Inferior parietal cortex (tissue), 1 donor: ENCODE measurements at regions not wholly inside any gene's neighbourhood (a gene's known extent, or its start where the extent isn't known, plus 50 kb on each side); places are given as distances from the start of the nearest gene placed in this dataset.
A peak's percentile ranks its signal among the peaks of the same experiment; 100 is the strongest.
"Not testable (repeated sequence)": the region's sequence is repeated elsewhere in the genome, so short reads cannot be mapped to it uniquely, and the experiment has no call there.

Source experiments
- DNase-seq: peaks from one replicate; pipeline ENCODE4 v3.0.0-alpha.2; 2016; ENCODE audit errors: extremely low spot score

DNA sequence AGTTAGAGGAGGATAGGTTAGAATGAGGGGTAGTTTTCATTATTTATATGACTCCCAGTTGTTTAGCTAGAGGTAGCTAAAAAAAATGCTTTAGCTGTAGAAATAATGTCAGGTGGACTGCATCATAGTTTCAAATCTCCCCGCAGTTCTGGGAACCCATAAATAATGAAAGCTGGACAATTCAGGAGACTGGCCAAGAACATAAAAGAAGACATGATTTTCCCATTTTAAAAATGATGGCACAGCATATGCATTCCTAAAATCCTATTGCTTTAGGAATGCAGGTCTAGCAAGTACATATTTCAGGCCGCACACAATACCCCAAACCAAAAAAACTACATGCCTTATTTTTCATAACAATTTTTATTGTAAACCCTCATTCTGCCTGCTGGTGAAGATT, 143.3 kb downstream of the CTH start:
- DNase-seq: no peak

DNA sequence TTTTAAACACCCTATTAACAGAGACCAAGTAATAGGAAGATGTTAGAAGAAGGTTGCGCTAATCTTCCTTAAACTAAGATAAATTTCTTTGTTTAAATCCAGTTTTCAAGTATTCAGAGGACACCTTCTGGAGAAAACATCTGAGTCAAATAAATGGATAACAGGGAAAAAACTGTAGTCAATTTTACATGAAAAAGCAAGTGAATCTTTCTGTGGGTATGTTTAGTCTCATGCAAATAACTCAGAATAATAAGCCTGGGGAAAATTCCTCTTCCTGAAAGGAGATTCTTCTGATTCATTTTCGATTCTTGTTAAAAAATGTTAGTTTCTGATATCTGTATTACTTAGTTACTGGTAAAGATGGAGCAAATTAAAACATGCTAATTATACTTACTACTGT, 145.5 kb downstream of the CTH start:
- DNase-seq: no peak

DNA sequence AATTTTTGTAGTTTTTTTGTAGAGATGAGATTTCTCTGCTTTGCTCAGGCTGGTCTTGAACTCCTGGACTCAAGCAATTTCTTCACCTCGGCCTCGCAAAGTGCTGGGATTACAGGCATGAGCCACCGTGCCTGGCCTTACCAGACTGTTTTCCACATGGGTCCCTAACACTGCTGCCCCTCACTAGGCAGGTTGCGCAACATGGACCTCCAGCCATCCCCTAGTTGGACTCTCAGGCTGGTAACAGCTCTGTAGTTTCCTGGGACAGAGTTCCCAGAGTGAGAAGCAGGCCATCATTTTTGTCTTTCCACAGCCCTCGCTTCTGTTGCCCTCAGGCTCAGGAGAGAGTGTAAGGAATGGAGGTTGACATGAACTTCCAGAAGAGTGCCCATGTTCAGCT, 156.1 kb downstream of the CTH start:
- no peak for DNase-seq

DNA sequence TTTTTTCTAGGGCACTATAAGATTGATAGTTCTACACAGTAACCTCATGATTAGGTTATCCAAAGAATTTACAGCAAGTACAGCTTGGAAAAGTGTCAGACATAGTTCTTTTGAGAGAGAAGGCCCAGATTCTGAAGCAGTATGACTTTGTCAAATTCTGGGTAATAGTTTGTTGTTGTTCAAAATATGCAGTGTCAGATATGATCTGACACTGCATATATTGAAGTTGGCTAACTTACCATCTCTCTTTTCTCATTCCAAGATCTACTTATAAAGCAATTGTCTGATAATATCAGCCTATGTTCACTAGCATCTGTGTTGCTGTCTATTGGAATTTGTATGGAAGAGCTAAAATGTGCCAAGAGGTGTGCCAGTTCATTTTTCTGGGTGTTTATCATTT, 160.1 kb downstream of the CTH start:
- DNase-seq: no peak

DNA sequence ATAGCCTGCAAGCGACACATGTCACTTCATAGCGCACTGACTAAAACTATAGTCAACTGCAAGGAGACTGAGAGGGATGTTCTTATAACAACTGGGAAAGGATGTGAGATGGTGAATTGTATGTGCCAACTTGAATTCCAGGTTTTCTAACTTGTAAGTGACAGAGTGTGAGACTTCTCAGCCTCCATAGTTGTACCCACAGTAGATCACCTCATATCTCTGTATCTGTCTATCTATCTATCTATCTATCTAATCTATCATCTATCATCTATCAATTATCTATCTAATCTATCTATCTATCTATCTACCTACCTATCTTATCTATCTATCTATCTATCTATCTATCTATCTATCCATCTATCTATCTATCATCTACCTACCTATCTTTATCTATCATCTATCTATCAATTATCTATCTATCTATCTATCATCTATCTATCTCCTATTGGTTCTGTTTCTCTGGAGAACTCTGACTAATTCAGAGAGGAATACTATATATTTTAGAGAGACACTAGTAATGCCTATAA, 162.3 kb downstream of the CTH start:
- DNase-seq: no peak

DNA sequence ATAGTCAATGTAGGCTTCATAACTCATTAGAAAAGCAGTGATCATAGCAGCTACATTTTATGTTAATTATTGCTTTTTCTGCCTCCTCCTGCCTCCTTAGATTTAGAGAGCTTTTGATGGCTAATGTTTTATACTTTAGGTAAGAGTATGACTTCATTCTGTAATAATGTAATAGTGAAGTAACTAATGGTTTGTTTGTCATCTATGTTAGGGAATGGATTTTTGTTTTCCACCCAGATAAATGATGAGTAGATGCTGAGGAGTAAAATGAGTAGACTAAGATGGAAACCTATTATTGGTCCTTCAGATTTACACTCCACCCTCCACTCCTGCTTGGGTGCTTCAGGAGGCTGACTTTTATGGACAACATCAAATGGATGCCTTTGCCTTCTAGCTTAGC, 170.6 kb downstream of the CTH start:
- DNase-seq: no peak

DNA sequence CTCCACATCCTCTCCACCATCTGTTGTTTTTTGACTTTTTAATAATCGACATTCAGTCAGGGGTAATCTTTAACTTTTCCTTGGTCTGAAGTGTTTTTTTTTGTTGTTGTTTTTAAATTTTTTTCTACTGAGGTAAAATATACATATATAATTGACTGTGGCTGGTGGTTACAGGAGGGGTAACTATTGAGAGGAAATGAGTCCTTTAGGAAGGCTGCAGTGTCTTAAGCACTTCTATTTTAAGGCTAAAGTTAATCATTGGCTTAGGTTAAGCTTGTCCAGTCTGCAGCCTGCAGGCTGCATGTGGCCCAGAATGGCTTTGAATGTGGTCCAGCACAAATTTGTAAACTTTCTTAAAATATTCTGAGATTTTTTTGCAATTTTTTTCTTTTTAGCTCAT, 172.5 kb downstream of the CTH start:
- no peak for DNase-seq

DNA sequence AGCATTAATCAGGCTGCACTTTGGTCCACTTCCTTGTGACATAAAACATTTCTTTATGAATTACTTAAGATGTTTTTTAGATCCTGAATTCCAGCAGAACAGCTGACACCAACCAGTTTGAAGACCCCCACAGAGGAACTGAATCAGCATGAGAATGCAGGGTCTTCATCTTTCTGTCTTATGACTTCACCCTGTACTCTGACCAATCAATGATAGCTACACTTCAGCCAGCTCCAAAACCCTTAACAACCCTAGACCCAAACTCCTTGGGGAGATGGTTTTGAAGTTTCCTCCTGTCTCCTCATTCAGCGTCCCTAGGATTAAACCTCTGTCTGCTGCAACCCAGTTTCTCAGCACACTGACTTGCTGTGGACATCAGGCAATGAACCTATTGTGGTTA, 175.0 kb downstream of the CTH start:
- no peak for DNase-seq

DNA sequence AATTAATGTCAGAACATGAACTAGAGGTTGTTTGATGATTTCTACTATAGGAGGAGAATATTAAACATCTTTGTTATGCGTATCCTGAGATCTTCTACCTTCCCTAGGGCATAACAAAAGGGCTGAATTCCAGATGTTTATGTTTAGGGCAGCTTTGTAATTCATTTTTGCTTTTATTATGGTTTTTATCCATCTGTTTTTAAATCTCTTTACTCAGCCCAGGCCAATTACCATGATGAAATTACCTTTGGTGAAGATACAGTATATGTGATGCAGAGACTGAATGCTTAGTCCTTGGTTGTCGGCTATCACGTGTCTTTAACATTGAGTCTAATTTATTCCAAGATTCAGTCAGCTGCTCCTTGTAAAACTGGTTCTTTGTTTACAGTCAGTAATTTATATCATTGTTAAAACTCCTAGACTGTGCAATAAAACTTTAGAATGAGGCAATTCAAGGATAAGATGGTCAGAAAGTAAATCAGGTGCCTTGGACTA, 176.9 kb downstream of the CTH start:
- DNase-seq: no peak

DNA sequence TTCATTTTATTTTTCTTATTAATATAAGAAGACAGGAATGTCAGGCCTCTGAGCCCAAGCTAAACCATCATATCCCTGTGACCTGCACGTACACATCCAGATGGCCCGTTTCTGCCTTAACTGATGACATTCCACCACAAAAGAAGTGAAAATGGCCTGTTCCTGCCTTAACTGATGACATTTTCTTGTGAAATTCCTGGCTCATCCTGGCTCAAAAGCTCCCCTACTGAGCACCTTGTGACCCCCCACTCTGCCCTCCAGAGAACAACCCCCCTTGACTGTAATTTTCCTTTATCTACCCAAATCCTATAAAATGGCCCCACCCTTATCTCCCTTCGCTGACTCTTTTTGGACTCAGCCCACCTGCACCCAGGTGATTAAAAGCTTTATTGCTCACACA, 182.5 kb downstream of the CTH start:
- not testable (repeated sequence) for DNase-seq

DNA sequence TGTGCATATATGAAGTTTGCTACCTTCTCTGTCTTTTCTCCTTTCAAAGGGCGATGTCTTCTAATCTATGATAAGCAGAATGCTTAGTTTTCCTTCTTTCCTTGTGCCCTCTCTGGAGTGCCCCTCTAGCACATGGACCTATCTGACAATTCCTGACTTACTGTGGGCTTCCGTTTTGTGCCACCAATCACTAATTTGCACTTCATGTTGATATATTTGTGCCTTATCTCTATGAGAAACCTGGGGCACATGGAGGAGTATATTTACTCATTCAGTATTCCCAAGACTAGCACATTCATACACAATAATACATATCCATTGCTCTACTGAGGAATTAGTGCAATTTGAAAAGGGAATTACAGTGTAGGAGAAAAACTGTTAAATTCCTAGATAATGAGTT, 197.7 kb downstream of the CTH start:
- no peak for DNase-seq

DNA sequence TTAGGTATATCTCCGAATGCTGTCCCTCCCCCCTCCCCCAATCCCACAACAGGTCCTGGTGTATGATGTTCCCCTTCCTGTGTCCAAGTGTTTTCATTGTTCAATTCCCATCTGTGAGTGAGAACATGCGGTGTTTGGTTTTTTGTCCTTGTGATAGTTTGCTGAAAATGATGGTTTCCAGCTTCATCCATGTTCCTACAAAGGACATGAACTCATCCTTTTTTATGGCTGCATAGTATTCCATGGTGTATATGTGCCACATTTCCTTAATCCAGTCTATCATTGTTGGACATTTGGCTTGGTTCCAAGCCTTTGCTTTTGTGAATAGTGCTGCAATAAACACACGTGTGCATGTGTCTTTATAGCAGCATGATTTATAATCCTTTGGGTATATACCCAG, 199.1 kb downstream of the CTH start:
- DNase-seq: not testable (repeated sequence)

DNA sequence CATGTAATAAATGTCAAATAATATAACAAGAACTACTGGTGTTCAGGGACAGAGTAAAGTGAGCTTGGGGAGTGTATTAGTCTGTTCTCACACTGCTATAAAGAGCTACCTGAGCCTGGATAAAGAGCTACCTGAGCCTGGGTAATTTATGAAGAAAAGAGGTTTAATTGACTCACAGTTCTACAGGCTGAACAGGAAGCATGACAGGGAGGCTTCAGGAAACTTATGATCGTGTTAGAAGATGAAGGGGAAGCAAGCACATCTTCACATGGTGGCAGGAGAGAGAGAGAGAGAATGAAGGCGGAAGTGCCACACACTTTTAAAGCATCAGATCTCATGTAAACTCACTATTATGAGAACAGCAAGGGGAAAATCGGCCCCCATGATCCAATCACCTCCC, 205.9 kb downstream of the CTH start:
- no peak for DNase-seq

DNA sequence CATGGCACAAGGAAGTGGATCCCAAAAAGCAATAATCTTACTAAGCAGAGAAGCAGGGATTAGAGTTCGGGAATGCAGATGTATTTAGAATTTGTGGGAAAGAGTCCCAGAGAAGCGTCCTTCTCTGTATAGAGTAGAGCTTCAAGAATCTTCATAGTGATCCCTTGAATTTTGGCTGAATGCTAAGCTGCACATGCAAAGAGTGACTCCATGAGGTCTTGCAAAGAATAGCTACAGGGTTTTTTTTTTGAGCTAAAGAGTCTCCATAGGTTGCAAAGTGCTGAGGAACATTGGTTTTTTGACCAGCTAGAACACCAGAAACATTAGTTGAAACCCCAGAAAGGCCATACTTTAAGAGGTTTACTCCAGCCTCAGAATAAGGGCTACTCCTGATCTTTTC, 206.7 kb downstream of the CTH start:
- no peak for DNase-seq

DNA sequence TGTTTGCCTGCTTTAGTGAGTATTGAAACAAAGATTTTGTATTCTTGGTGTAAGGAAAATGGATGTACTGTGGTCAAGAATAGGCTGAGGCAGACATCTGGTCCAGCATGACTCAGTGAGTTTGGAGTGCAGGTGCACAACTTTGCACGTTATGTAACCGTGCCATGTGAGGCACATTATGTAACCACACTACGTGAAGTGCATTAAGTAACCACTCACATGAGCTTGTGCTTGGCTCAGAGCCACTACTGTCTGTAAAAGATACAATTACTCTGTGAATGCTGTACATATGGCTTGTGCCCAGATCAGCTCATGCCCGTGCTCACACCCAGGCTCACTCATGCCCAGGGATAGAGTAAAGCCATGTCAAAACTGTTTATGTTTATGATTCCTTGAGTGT, 216.8 kb downstream of the CTH start:
- peak; percentile 4 for DNase-seq

DNA sequence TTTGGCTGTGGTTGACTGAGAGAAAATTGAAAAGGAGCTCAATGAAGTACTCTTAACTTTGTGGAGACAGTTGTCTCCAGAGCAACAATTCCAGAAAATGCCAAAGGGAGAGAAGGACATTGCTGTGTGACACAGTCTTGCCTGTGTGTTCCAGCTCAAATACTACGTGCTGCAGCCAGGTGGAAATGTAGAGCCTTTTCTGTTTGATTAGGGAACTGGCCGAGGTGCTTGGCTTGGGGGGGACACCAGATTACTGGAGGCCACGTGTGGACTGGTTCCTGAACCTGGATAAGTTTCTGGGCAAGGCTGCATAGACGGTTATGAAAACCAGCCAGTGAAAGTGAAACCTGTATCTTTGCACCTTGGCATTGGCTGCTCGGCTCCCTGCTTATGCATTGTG, 217.9 kb downstream of the CTH start:
- DNase-seq: no peak

DNA sequence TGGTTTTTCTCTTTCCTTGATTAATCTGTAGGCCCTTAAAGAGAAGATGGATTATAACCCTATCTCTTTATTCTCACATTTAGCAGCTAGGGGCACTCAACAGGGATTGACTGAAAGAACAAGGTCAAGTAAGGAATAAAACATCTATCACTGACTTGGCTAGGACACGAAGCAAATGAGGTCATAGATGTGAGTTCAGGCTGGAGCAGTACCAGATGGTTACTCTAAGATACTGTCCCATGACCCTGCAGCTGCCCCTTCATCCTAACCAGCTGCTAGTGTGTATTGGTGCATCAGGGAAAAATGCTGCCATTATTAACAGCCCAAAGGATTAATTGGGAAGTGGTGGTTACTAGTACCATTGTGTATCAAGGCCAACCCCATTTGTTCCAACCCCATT, 221.9 kb downstream of the CTH start:
- no peak for DNase-seq

DNA sequence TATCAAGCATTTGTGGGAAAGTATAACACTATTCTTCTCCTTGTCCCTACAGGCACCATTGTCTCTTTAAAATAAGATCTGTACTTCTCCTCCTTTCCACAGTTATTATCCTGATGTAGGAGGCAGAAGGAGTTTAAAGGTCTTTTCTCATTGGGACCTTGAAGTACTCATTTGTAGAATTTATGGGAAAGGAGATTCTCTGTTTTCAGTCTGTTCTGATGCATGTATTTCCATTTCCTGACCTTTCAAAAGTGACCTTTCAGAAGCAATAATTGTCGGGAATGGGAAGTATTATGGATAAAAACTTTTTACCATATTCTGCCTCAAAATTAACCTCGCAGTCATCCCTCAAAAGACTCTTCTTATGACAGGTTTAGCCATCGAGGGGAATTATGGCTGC, 224.8 kb downstream of the CTH start:
- no peak for DNase-seq

DNA sequence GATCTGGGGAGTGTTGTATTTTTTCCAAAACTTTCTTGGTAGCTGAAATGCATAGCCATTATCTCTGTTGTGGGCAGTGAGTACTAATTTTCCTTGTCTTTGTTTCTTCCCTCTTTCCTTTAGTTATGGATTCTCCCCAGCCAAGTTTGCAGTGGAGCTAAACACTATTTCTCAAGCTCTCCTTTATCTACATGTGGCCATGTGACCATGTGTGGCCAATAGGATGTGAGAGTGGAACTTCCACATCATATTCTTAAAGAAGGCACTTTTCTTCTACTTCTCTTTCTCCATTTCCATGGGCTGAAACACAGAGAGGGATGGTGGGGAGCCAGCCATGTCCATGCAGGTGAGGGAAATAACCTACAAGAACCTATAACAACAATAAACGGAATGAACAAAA, 230.8 kb downstream of the CTH start:
- no peak for DNase-seq

DNA sequence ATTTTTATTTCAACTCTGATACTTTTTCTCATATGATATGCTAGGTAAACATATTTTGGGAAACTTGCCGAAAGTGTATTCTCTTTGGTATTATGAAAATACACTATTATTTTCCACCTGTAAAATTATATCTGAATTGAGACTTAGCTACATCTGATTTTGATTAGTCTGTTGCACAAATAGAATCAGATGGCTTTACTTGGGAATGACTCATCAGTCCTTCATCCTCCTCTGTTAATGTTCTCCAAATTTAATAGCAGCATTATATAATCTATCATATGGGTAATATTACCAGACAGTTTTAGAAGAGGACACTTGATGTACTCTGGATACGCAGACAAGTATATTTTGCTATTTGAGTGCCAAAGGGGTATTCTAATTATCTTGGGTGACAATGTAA, 245.3 kb downstream of the CTH start:
- DNase-seq: no peak

DNA sequence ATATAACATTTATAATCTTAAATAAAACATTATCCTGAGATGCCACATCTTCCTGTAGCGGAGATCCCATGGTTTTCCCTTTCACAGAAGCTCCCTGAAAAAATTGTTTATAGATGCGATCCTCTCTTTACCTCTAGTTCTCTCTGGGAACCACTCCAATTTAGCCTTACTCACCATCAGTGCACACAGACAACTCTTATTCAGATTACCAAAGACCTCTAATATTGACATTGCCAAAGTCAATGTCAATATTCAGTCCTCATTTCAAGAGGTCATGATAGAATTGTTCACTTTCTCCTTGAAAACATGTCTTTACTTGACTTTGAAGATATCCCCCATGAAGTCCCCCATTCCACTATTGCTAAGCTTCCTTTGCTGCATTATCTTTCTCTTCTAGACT, 248.8 kb downstream of the CTH start:
- no peak for DNase-seq

DNA sequence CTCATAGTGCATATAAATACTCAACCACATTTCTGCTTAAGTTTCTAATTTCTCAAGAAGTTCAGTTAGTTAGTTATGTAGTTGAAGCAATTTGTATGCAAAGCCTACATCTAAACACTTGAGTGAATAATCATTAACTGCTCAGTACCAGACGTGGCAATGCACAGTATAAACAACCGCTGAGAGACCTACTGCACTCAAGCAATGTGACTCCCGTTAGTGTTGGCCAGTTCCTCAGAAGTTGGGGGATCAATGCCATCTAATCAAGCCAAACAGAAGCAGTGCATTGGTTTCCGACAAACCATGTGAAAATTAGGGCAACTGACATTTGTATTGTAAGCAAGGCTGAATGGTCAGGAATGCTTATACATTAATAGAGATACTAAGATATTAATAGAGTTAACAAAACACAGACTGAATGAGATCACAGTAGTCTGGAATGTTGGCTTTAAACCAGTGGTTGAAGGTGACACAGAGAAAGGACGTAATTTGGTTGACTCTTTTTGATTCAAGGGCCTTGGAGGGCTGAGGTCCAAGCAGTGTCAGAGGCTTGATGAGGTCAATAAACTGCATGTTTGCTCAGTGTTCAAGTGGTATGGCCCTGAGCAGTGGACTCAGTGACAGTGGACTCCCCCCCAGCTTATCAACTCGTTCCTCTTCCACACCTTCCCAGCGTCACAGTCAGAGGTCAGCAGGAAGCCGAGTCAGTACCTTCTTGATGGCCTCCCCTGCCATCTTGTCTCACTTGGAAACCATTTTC, 255.5 kb downstream of the CTH start:
- no peak for DNase-seq

DNA sequence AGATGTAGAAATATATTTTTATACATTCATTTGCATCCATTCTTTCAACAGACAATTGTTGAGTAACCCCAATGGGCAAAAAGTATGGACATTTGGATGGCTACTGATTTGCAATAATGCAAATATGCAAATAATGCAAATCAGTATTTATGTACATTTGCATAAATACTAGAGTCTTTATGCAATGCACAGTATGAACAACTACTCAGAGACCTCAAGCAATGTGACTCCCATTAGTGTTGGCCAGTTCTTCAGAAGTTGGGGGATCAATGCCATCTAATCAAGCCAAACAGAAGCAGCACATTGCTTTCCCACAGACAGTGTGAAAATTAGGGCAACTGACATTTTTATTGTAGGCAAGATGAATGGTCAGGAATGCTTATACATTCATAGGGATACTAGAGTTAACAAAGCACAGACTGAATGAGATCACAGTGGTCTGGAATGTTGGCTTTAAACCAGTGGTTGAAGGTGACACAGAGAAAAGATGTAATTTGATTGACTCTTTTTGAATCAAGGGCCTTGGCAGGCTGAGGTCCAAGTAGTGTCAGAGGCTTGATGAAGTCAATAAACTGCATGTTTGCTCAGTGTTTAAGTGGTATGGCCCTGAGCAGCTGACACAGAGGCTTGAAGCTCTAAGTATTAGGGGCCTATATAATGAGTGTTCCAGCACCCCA, 256.6 kb downstream of the CTH start:
- no peak for DNase-seq
